ENCODE measurements at regions not wholly inside any gene's neighbourhood (a gene's known extent, or its start where the extent isn't known, plus 50 kb on each side); places are given as distances from the start of the nearest gene placed in this dataset.
"Not testable (repeated sequence)": the region's sequence is repeated elsewhere in the genome, so short reads cannot be mapped to it uniquely, and the experiment has no call there.

DNA sequence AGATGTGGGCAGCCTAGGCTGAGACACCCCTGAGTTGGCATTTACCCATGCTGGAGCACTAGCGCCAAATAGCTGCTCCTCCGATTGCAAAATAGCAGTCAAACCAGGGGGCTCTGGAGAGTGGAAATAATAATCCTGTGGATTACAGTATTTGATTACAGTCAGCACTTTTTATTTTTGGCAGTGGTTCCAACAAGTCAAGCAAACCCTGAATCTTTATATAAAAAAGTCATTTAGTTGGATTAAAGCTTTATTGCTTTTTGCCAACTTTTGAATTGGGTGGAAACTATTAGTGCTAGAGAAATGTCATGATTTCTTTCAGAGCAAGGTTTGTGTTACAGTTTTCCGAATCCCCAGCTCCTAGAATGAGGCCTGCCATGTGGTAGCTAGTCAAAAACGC lies 99.3 kb upstream of the FAM20A start:
- no peak for DNase-seq (ENCODE audit: low spot score)

DNA sequence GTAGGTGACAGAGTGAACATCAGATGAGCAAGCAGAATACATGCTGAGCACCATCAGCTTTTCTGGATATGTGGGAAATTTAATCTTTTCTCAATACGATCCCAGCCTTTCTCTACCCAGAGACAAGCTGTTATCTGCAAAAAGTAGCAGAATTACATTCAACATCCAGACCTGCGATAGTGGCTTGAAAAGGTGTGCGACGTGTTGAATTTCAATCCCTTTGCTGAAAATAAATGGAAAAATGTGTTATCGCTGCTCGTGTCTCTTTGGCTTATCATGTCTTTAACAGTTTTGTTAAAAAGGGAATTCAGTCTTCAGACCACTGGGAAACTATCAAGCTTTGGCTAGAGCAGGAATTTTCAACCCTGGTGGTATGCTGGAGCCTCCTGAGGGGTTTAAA lies 98.8 kb upstream of the FAM20A start:
- no peak for DNase-seq (ENCODE audit: low spot score)

DNA sequence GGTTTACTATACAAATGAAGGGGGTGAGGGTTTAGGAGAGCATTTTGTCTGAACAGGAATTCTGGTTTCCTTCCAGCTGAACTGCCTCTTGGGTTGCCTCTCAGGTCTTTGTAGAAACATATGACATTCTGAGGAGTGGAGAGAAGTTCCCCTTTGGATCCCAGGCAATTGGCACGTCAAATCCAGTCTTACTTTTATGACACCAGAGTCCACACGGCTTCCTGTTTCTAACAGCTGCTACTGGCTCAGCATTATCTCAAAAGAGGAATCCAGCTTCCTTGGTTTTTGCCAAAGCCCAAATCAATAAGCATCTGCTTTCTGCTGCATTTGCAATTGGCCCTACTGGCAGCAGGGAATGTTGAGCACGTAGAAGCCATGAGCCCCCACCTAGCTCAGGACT lies 97.6 kb upstream of the FAM20A start:
- no peak for DNase-seq (ENCODE audit: low spot score)

DNA sequence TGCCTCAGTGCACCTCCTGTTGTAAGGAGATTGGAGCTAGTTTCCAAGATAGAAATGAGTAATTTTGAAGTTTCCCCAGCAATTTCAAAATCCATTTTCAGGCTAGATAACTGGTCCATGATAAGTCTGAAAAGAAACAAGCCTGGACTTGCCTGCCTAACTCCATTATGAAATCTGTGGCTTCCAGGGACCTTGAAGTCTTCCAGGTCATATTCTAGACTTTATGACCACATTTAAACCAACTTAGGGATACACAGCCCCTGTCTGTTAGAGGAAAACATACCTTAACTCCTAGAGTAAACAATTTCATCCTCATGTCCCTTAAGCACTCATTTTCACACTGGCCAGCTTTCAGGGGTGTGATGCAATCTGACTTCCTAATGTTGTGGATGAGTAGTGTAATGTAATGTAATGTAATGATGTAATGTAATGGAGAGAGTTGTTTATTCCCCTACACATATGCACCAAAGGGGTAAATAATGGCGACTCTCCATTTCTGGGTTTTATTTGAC lies 96.7 kb upstream of the FAM20A start:
- no peak for DNase-seq (ENCODE audit: low spot score)

DNA sequence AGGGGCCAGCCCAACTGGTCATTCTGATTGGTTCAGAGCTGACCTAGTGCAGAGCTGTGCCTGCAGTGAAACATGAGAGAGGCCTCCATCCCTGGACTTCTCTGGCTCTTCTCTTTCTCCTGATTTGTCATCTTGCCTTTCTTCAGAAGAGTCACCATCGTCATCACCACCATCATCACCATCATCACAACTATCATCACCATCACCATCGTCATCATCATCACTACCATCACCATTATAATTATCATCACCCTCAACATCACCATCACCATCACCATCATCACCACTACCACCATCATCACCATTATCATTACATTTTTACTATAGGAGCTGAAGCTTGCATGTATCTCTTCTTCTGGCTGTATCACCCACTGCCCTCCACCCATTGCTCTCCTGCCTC lies 94.5 kb upstream of the FAM20A start:
- no peak for DNase-seq (ENCODE audit: low spot score)

DNA sequence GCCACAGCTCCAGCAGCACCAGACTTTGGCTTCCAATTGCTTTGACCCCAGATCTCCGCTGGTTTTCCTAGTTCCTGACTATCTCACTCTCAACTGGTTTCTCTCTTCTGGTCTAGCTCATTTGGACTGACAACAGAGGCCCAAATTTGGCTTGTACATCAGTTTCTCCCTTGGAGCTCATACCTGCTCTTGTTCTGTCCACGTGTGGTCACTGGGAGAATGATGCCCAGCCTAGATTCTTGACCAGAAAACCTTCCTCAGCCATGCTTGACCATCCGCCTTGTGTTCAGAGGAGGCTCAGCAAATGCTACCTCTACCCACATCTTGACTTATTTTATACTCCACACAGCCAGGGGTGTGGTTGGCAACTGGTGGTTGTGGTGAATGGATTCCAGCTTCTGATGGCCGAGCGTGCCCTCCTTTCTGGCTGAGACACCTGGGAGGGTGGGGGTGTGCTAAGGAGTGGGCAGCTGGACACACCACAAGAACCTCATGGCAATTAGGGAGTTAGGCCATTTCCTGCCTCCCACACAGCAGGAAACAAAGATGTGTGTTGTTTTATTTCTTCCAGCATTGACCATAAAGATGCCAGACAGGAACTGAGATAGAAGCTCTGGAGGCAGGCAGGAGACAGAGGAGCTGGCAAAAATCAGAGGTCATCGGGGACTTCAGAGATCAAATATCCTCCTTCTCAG lies 93.8 kb upstream of the FAM20A start:
- DNase-seq (ENCODE audit: low spot score): peak; percentile 97

DNA sequence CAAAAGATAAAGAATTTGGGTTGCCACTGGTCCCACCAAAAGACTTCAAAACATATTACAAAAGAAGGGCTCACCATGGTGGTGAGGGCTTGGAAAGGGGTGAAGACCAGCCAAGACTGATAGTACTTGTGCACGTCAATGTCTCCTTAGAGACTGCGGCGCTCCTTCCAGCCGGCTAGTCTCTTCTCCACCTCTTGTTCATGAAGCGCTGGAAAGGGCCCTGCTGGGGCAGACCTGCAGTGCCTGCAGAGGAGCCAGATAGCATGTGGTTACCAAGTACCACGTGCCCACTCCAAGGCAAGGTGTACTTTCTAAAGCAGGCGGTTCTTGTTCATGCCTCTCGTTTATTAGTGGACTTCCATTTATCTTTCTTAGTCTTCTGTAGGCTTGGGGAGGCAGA lies 92.7 kb upstream of the FAM20A start:
- DNase-seq (ENCODE audit: low spot score): no peak

DNA sequence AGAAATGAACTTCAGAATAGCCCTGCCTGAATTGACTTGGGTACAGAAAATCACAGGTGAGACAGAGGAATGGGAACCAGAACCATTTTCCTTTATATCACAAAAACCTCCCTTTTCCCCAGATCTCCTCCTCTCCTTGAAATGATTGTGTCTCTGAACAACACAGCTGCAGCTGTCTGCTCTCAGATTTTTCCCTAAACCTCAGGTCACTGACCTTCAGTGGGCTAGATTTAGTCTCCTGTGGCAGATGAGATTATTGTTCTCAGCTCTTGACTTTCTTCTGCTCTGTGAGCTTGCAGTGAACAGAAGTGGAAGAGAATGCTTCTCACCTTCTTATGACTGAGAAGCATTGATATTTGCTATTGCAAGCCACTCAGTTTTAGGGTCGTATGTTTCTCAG lies 92.3 kb upstream of the FAM20A start:
- DNase-seq (ENCODE audit: low spot score): no peak

DNA sequence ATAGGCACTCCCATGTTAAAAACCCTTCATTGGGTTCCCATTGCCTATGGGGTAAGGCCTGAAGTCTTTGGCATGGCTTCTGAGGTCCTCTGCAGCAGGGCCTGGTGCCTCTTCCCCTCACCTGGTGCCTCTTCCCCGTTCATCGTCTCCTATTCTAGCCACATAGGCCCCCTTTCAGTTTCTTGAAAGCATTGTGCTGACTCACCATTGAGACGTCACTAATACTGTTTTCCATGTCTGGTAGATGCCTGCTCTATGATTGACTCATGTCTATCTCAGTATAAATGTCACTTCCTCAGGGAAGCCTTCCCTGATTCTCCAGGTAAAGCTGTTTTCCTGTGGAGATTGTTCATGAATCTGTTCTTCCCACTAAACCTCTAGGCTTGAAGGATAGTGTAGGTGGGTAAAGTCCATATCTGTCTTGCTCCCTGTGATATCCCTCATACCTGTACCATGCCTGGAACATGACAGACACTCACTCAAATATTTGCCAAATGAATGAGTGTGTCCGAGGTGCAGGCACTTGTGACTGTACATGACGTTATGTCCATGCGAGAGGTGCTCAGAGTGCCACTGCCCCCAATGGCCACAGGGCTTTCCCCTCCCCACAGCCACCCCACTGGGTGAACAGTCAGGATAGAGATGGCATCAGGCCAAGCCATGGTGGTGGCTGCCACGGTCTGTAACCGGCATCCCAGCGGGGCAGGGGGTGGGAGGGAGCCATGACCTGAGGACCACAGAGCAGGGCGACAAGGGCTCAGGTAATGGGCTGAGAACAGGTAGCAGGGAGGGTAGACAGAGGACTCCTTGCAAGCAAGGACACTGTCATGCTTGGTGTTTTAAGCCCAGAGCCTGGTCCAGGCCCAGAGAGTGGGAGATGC lies 85.2 kb upstream of the FAM20A start:
- DNase-seq (ENCODE audit: low spot score): no peak

DNA sequence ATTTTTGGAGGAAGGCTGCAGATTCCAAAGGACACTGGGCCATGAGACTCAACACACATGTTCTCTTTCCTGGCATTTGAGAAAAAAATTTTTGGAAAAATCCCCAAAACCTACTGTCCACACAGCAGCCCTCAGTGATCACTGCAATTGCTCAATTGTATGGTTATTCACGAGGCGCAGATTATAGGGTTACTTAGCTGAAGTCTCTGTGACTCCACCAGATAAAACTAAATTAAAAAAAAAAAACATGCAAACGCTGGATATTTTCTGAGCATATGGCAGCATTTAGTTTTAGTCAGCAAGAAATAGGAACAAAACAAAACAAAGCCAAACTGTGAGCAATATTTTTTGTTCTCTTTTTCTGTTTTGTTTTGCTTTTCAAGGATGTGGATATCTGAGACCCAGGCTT lies 83.8 kb upstream of the FAM20A start:
- DNase-seq (ENCODE audit: low spot score): no peak

DNA sequence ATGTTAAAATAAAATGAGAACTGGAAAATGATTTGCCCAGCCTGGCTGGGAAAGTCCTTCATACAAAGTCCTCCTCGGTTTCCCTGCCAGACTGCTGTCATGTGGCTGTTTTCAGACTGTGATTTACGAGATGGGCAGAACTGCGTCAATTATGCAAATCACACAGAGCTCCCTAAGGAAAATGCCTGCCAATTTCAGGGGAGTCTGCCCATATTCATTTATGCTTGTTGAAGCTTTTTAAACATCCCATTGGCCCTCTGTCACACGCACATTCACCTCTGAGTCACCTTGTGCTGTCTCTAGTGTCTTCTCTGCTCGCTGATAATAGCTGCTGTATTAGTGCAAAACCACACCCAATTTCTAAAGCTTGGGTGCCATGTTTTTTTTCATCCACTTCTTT lies 81.7 kb upstream of the FAM20A start:
- DNase-seq (ENCODE audit: low spot score): no peak

DNA sequence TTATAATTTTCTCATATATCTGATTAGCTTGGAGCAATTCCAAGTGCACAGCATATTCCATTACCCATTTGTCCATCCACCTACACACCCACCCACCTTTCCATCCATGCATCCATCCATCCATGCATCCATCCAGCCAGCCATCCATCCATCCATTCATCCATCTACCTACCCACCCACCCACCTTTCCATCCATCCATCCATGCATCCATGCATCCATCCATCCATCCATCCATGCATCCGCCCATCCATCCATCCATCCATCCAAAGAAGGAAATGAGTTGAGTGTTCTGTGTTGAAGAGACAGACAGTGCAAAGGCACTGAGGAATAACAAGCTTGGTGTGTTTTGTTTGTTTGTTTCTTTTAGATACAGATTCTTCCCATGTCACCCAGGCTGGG lies 78.7 kb upstream of the FAM20A start:
- DNase-seq (ENCODE audit: low spot score): no peak

DNA sequence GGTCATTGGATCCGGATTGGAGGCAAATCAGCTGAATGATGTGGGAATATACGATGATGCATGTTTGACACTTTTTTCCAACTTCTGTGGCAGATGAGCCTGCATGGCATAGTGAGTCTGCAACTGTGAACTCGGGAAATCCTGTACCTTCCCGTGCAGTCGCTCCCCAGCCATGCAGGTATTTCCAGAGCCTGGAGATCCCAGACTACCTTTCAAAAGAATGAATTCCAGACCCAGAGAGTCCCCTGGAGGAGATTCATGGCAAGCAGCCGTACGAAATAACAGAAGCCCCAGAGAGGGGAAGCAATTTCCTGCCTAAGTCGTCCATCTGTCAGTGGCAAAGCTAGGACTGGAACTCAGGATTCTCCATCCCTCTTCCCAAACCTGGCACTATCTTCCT lies 75.7 kb upstream of the FAM20A start:
- DNase-seq (ENCODE audit: low spot score): no peak

DNA sequence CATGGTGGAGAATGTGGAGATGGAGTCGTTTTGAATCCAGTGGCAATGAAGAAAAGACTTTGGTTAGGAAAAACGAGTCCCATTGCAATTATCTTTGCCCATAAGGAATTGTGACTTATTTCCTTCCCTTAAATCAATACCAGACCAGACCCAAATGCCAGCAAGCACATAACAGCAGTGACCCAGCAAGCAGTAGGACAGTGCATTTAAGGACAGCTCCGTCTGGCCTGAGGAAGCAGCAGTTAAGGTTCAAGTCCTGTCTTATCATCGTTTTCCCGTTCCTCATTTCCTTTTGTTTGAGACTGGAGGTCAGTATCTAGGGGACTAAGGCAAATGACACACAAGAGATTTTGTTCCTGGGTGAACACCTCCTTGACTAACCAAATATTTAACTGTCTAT lies 74.6 kb upstream of the FAM20A start:
- no peak for DNase-seq (ENCODE audit: low spot score)

DNA sequence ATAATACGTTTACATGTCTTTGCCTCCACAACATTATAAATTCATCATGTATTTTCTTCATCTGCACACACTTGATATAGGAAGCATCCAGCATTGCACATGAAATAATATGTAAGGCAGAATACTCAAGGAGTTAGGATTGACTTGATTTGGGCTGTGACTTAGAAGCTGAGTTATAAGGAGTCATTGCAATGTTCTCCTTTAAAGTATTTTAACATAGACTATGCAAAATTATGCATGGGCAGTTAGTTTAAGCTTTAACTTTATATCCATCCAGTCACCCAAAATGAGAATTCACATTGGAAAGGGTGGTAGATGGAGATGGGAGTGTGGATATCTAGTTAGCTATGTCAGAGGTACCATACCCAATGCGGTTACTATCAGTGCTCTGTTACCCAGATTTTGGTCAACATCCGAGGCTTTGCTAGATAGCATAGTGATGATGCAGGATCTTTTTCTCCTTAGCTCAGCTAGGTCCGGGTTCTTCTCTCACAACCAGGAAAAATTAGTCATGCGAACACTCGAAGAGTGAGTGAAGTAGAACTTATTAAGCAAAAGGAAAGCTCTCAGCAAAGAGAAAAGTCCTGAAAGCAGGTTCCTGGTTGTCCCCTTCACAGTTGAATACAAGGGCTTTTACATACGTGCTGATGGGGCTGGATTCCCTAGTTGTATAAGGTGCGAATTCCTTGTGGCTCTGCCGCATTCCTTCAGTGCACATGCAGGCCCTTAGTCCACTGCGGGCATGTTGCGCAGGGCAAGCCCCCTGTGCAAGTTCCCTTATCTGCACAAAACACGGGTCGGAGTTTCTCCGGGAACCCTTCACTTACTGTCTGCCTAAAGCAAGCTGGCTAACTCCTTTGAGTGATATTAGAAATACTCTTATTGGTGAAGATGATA lies 73.1 kb upstream of the FAM20A start:
- DNase-seq (ENCODE audit: low spot score): no peak

DNA sequence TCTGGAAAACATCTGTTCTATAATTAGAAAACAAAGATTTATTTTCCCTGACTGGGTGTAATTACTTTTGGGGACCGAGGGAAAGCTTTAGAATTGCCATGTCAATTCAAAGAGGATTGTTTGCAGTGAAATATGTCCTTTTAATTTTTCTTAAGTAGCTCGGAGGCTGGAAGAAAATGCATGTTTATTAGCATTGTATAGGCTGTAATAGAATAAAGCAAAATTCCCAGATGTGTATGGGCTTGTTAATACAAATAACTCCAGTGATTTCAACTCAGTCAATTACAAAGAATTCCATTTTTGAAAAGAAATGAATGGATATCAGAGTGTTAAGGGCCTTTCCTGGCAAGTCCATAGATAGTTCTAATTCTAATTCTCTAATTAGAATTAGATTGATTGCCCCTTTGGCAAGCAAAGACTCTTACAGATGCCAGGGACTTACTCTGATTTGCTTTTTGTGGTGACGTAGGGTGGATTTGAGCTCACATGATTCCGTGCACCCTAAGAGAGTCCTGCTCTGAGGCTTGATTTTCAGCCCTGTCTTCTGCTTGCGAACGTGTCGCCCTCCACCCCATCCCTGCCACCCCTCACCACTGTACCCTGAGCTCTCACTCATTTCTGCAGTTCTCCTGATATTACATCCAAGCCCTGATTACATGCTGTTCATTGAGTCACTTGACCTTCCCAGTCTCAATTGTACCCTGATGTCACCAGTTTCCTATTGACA lies 70.0 kb upstream of the FAM20A start:
- DNase-seq (ENCODE audit: low spot score): no peak

DNA sequence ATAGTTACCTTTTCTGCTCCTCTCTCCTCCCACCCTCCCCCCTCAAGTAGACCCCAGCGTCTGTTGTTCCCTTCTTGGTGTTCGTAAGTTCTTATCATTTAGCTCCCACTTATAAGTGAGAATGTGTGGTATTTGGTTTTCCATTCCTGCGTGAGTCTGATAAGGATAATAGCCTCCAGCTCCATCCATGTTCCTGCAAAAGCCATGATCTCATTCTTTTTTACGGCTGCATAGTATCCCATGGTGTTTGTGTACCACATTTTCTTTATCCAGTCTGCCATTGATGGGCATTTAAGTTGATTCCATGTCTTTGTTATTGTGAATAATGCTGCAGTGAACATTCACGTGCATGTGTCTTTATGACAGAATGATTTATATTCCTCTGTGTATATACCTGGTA lies 65.3 kb upstream of the FAM20A start:
- not testable (repeated sequence) for DNase-seq (ENCODE audit: low spot score)

DNA sequence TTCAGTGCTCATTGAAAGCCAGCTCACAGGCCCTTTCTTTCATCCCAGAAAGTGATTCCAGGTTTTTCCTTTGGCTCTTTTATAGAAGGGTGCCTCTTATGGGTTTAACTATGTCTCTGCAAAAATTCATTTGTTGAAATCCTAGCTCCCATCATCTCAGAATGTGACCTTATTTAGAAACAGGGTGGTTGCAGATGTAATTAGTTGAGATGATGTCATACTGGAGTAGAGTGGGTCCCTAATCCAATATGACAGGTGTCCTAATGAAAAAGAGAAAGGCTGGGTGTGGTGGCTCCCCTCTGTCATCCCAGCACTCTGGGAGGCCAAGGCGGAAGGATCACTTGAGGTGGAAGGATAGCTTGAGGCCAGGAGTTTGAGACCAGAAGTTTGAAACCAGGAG lies 64.2 kb upstream of the FAM20A start:
- no peak for DNase-seq (ENCODE audit: low spot score)

DNA sequence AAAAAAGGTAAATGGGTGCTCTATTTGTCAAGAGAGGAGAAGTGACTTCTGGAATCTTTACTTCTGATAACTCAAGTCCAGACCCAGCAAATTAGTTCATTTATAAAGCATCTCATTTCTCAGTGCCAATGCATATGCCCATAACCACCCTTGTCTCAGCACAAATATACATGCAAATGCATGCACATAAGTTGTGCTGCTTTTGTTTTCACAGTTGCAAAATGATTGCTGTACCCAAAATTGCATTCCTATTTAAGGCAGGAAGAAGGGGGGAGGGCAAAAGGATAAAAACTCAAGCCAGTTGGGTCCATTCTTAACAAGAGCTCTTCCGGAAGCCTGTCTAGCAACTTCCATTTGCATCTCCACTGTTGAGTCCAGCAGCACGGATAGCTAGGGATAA lies 61.3 kb upstream of the FAM20A start:
- DNase-seq (ENCODE audit: low spot score): no peak

DNA sequence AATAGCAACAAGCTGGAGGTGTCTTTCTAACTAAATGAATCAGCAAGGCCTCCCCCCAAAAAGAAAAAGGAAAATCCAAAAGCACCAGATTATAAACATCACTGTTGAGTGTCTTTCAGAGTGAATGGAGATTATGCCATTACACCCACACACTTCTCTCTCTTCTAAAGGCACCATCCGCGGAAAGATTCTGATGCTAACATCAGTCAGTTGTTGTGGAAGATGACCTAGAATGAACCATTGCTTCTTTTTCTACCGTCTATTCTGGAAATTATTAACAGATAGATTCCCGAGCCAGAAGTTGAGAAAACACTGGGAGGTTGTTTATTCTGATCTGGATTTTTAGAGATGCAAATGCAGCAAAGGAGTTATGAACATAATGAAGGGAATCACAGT lies 60.9 kb upstream of the FAM20A start:
- no peak for DNase-seq (ENCODE audit: low spot score)

DNA sequence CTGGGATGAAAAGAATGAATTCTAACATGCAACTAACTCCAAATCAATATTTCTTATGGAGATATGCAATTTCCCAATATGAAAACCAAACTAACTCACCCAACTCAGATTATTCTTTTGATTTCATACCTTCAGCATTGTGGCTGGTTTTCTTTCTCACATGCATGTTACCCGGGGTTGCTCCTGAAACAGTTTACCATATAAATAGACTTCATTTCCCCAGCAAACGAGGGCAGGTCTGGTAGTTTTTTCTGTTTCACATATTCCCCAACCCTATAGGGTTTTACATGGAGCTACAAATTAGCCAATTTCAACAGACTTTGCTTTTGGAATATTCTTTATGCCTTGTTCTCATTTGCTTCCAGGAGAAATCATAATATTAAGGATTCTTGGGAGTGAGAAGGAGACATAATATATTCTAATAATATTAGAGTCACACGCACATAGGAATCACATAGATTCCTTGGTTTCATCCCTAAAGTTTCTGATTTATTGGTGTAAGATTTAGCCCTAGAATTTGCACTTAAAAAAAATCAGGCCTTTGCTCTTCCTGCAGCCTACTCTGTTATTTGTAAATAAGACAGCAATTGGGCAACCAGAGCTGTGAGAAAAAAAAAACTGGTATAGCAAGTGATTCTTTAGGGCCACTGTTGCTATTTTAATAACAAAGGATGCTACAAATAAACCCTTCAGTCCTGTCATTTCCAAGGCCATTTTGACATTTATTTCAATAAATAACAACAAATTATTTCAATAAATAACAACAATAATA lies 60.3 kb upstream of the FAM20A start:
- DNase-seq (ENCODE audit: low spot score): no peak
